Tibial nerve (tissue), 4 donors: ENCODE measurements at regions not wholly inside any gene's neighbourhood (a gene's known extent, or its start where the extent isn't known, plus 50 kb on each side); places are given as distances from the start of the nearest gene placed in this dataset.
"Not testable (repeated sequence)": the region's sequence is repeated elsewhere in the genome, so short reads cannot be mapped to it uniquely, and the experiment has no call there.

ENCODE experiments used
- DNase-seq, 2 donors: peaks; one replicate each; pipeline ENCODE4 v3.0.0-alpha.2; 2019; ENCODE audit warnings: low spot score in 2 of 2
- H3K27ac ChIP-seq, 4 donors: fragments of 200-600 bp; sonication (generic) in 3 of 4; one replicate each; pipeline ENCODE4 v1.5.1; 2017 to 2019; ENCODE audit warnings: mild to moderate bottlenecking in 1 of 4
- H3K27me3 ChIP-seq, 2 donors: fragments of 200-600 bp; sonication (generic) in 1 of 2; one replicate each; pipeline versions ENCODE4 v1.5.1 to v1.6.0; 2017 to 2019
- H3K36me3 ChIP-seq, 3 donors: fragments of 200-600 bp; sonication (generic); one replicate each; pipeline ENCODE4 v1.5.1; 2018 to 2019
- H3K4me1 ChIP-seq, 4 donors: fragments of 200-600 bp; sonication (generic) in 3 of 4; one replicate each; pipeline ENCODE4 v1.5.1; 2017 to 2019
- H3K4me3 ChIP-seq, 4 donors: fragments of 200-600 bp; sonication (generic) in 3 of 4; one replicate each; pipeline ENCODE4 v1.5.1; 2017 to 2019; ENCODE audit warnings: mild to moderate bottlenecking in 1 of 4, moderate library complexity in 1 of 4
- H3K9me3 ChIP-seq, 4 donors: fragments of 200-600 bp; sonication (generic) in 3 of 4; one replicate each; pipeline ENCODE4 v1.5.1; 2017 to 2019
- CTCF ChIP-seq, 5 experiments: fragments of 200-600 bp in 3 of 5; fragments of 450-650 bp in 2 of 5; sonication (generic) in 3 of 5; IDR thresholded peaks; one replicate each; pipeline ENCODE4 v1.5.1; 2016 to 2019; ENCODE audit warnings: antibody characterized with exemption in 5 of 5, mild to moderate bottlenecking in 3 of 5, moderate library complexity in 2 of 5
- EP300 ChIP-seq, 2 donors: sonication (generic); formaldehyde crosslinking; IDR thresholded peaks; one replicate each; pipeline ENCODE4 v1.6.1; 2017; ENCODE audit warnings: antibody characterized with exemption in 2 of 2, mild to moderate bottlenecking in 1 of 2
- POLR2A ChIP-seq, 2 donors: fragments of 450-650 bp; IDR thresholded peaks; one replicate each; pipeline ENCODE4 v1.6.1; 2017; ENCODE audit warnings: antibody characterized with exemption in 2 of 2, mild to moderate bottlenecking in 2 of 2, moderate library complexity in 2 of 2
- WGBS, 2 donors: methylation state at CpG; one replicate each; pipeline ENCODE4 v1.1.5; 2018; 5-methylcytosine and 5-hydroxymethylcytosine counted together

- H3K27me3 ChIP-seq, result no peaks in the 10 kb centered on the region
- no peak for DNase-seq
- WGBS, 2 donors, result 52 to 58% methylated on average over 1 of the region's 1 CpG
- no peaks in the 10 kb centered on the region for H3K36me3 ChIP-seq
- no peaks in the 10 kb centered on the region for H3K9me3 ChIP-seq
- no peak overlapping the region for H3K4me3 ChIP-seq
- no peaks in the 10 kb centered on the region for H3K4me1 ChIP-seq
- H3K27ac ChIP-seq, result no peak overlapping the region
- no peak for TF ChIP-seq EP300 (IDR thresholded peaks at IDR 0.05)
Measured at GRCh38 chr7:34567906-34568305, 90.1 kb upstream of the NPSR1 start.

GRCh38 chr7:34569975-34570699 lies 87.9 kb upstream of the NPSR1 start:
- 85 to 86% methylated on average over 6 of the region's 6 CpGs for WGBS, 2 donors
- H3K36me3 ChIP-seq, result no peaks in the 10 kb centered on the region

GRCh38 chr7:34575006-34575405 lies 83.0 kb upstream of the NPSR1 start:
- H3K9me3 ChIP-seq, result peaks cover 0 to 6% (median 0%) of the 10 kb centered on the region in 4 donors
- no peak overlapping the region for H3K4me3 ChIP-seq
- H3K36me3 ChIP-seq, result no peaks in the 10 kb centered on the region
- no peaks in the 10 kb centered on the region for H3K4me1 ChIP-seq
- TF ChIP-seq EP300 (IDR thresholded peaks at IDR 0.05) (no peak), POLR2A (IDR thresholded peaks at IDR 0.05) (no peak), CTCF (IDR thresholded peaks at IDR 0.05) (no peak)
- no peaks in the 10 kb centered on the region for H3K27me3 ChIP-seq
- no peak overlapping the region for H3K27ac ChIP-seq
- DNase-seq, result no peak
- WGBS, 2 donors, result 79 to 83% methylated on average over 2 of the region's 2 CpGs

More at GRCh38 chr7:34569975-34570699, 87.9 kb upstream of the NPSR1 start:
- no peak for DNase-seq
- no peak for TF ChIP-seq CTCF (IDR thresholded peaks at IDR 0.05)
- no peak for TF ChIP-seq POLR2A (IDR thresholded peaks at IDR 0.05)
- TF ChIP-seq EP300 (IDR thresholded peaks at IDR 0.05), result no peak
- Histone ChIP-seq H3K9me3 (no peaks in the 10 kb centered on the region), H3K4me1 (no peaks in the 10 kb centered on the region), H3K27me3 (no peaks in the 10 kb centered on the region), H3K4me3 (no peak overlapping the region), H3K27ac (no peak overlapping the region)

- not testable (repeated sequence) for H3K27me3 ChIP-seq
- WGBS, 2 donors, result 94 to 100% methylated on average over 1 of the region's 1 CpG
Measured at GRCh38 chr7:34577934-34578333, 80.1 kb upstream of the NPSR1 start.

DNA sequence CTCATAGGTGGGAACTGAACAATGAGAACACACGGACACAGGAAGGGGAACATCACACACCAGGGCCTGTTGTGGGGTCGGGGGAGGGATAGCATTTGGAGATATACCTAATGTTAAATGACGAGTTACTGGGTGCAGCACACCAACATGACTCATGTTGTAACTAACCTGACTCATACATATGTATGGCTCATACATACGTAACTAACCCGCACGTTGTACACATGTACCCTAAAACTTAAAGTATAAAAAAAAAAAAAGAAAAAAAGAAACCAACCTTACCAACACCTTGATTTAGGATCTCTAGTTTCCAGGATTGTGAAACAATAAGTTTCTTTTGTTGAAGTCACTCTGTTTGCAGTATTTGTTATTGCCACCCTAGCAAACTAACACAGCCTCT lies 76.3 kb upstream of the NPSR1 start:
- H3K4me1 ChIP-seq, H3K36me3 ChIP-seq, H3K4me3 ChIP-seq, DNase-seq, H3K9me3 ChIP-seq, H3K27ac ChIP-seq, H3K27me3 ChIP-seq: not testable (repeated sequence)
- WGBS, 2 donors, result 88 to 93% methylated on average over 6 of the region's 6 CpGs

More at GRCh38 chr7:34577934-34578333, 80.1 kb upstream of the NPSR1 start:
- H3K36me3 ChIP-seq, H3K4me1 ChIP-seq, H3K27ac ChIP-seq, H3K4me3 ChIP-seq, DNase-seq: not testable (repeated sequence)
- H3K9me3 ChIP-seq, result peaks cover 0 to 16% (median 0%) of the 10 kb centered on the region in 4 donors

DNA sequence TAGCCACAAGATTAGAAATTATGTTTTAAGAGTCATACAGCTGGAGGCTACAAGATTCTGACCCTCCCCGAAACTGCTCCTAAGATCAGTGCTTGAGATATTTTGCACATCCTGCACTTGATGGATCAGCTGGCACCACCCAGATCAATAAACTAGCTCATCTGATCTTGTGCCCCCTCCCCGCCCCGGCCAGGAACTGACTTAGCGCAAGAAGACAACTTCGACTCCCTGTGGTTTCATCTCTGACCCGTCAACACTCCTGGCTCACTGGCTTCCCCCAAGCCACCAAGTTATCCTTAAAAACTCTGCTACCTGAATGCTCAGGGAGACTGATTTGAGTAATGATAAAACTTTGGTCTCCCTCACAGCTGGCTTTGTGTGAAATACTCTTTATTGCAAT lies 73.5 kb upstream of the NPSR1 start:
- H3K9me3 ChIP-seq, result peaks cover 0 to 9% (median 0%) of the 10 kb centered on the region in 4 donors
- H3K27me3 ChIP-seq, result no peaks in the 10 kb centered on the region
- TF ChIP-seq CTCF (IDR thresholded peaks at IDR 0.05) (no peak), EP300 (IDR thresholded peaks at IDR 0.05) (no peak), POLR2A (IDR thresholded peaks at IDR 0.05) (no peak)
- WGBS, 2 donors, result 79 to 94% methylated on average over 6 of the region's 6 CpGs
- no peaks in the 10 kb centered on the region for H3K4me1 ChIP-seq
- no peaks in the 10 kb centered on the region for H3K36me3 ChIP-seq
- H3K27ac ChIP-seq, result no peak overlapping the region
- no peak overlapping the region for H3K4me3 ChIP-seq
- no peak for DNase-seq

DNA sequence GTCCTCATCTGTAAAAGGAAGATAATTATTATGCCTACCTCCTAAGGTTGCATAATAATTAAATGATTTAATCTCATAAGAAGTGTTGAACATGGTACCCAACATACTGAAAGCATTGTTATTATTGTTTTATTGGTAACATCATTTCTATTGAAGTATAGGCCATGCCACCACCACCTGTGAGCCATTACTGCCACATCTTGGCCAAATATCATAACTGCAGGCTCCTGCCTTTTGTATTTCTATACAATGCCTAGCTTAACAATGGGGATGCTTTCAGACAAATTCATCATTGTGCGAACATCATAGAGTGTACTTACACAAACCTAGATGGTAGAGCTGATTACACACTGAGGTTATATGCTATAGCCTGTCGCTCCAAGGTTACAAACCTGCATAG lies 61.1 kb upstream of the NPSR1 start:
- Histone ChIP-seq H3K36me3 (no peaks in the 10 kb centered on the region), H3K27me3 (no peaks in the 10 kb centered on the region), H3K9me3 (peaks cover 0 to 3% (median 0%) of the 10 kb centered on the region in 4 donors), H3K4me3 (no peak overlapping the region), H3K27ac (no peak overlapping the region), H3K4me1 (no peaks in the 10 kb centered on the region)
- WGBS, 2 donors, result 89% methylated on average over 2 of the region's 2 CpGs
- no peak for DNase-seq
- TF ChIP-seq EP300 (IDR thresholded peaks at IDR 0.05) (no peak), CTCF (IDR thresholded peaks at IDR 0.05) (no peak), POLR2A (IDR thresholded peaks at IDR 0.05) (no peak)
